K562 (cell line): ENCODE measurements at regions not wholly inside any gene's neighbourhood (a gene's known extent, or its start where the extent isn't known, plus 50 kb on each side); places are given as distances from the start of the nearest gene placed in this dataset.

Experiments used
- ATAC-seq: fragments of 200-7000 bp; cut with Tn5 transposase; 3 replicates; pipeline ENCODE4 v1.9.1; 2020; ENCODE audit warnings: moderate library complexity
- BruUV-seq: library from RNA; stranded (reverse); fragments of 400-500 nt; replicated peaks from 2 replicates; lab custom pipeline; 2021; lab: Mats Ljungman, UMichigan
- CTCF ChIA-PET: fragments of 300-600 bp; formaldehyde crosslinking; extraction: SDS; loops from one replicate; lab custom pipeline; 2021; ENCODE audit warnings: low intra/inter-chr PET ratio; lab: Yijun Ruan, JAX
- POLR2A ChIA-PET: fragments of 300-600, 350-650 bp; sonication (Branson Sonifier 250); formaldehyde crosslinking; extraction: SDS; loops from one replicate; lab custom pipeline; 2021; ENCODE audit warnings: antibody characterized with exemption, inconsistent platforms; lab: Yijun Ruan, JAX
- DNase-seq, 4 experiments: peaks; one replicate each; pipeline versions ENCODE4 v3.0.0 to v3.0.0-alpha.2; 2011 to 2018; ENCODE audit warnings: low spot score in 3 of 4, mixed read lengths in 3 of 4; ENCODE audit errors: extremely low read depth in 1 of 4
- FAIRE-seq: peaks from 2 replicates; lab custom pipeline; 2011; peaks lifted over from hg19 to GRCh38; lab: Jason Lieb, UNC
- H2AFZ ChIP-seq: 2 replicates; pipeline ENCODE4 v1.6.0; 2011; ENCODE audit warnings: low read depth, low read length, control low read depth, inconsistent platforms
- H3K27ac ChIP-seq: fragments of 200-600 bp; 3 replicates; pipeline ENCODE4 v1.8.0; 2011; ENCODE audit warnings: low read depth, mild to moderate bottlenecking, control low read depth, inconsistent platforms, low read length, moderate library complexity, mixed read lengths; ENCODE audit errors: extremely low read depth
- H3K27me3 ChIP-seq, 2 experiments: fragments of 300-600 bp in 1 of 2; 2 replicates in 1 of 2; 3 replicates in 1 of 2; pipeline versions ENCODE4 v1.6.0 to v1.8.0; 2011; ENCODE audit warnings: inconsistent platforms in 2 of 2, low read length in 2 of 2, mild to moderate bottlenecking in 1 of 2, mixed read lengths in 1 of 2, moderate library complexity in 1 of 2; ENCODE audit not compliant: control insufficient read depth in 2 of 2, insufficient read depth in 2 of 2
- H3K36me3 ChIP-seq: fragments of 300-600 bp; 3 replicates; pipeline ENCODE4 v1.8.0; 2011; ENCODE audit warnings: mild to moderate bottlenecking, low read length, inconsistent platforms; ENCODE audit not compliant: control insufficient read depth, insufficient read depth
- H3K4me1 ChIP-seq, 2 experiments: fragments of 200-600 bp in 1 of 2; replicated peaks in 1 of 2; 2 replicates in 1 of 2; 3 replicates in 1 of 2; pipeline versions ENCODE4 v1.5.1 to v1.8.0; 2011; ENCODE audit warnings: inconsistent platforms in 2 of 2, low read length in 2 of 2, mild to moderate bottlenecking in 1 of 2, mixed read lengths in 1 of 2, moderate library complexity in 1 of 2; ENCODE audit not compliant: control insufficient read depth in 2 of 2, insufficient read depth in 2 of 2
- H3K4me2 ChIP-seq: 2 replicates; pipeline ENCODE4 v1.6.1; 2011; ENCODE audit warnings: low read length, control low read depth, inconsistent platforms, mixed read lengths; ENCODE audit not compliant: insufficient read depth
- H3K4me3 ChIP-seq: fragments of 200-600 bp; sonication (generic), shearing (Covaris generic); 2 replicates; pipeline ENCODE4 v1.5.1; 2016; ENCODE audit warnings: control low read depth, inconsistent platforms
- H3K79me2 ChIP-seq: fragments of 200-600 bp; 3 replicates; pipeline ENCODE4 v1.8.0; 2011; ENCODE audit warnings: low read length, inconsistent platforms; ENCODE audit not compliant: control insufficient read depth, insufficient read depth
- H3K9ac ChIP-seq, 2 experiments: 2 replicates each; pipeline versions ENCODE4 v1.6.0 to v1.6.1; 2011; ENCODE audit warnings: low read depth in 2 of 2, low read length in 2 of 2, control low read depth in 1 of 2, inconsistent platforms in 1 of 2, mild to moderate bottlenecking in 1 of 2, mixed read lengths in 1 of 2; ENCODE audit not compliant: insufficient read depth in 1 of 2
- H3K9me1 ChIP-seq: one replicate; pipeline ENCODE4 v1.6.0; 2011; ENCODE audit warnings: inconsistent platforms, mild to moderate bottlenecking, low read length, moderate library complexity; ENCODE audit not compliant: control insufficient read depth, insufficient read depth
- H3K9me3 ChIP-seq: replicated peaks from 2 replicates; pipeline ENCODE4 v1.5.1; 2011; ENCODE audit warnings: low read depth, low read length, inconsistent platforms; ENCODE audit not compliant: control insufficient read depth, insufficient read depth
- H4K20me1 ChIP-seq: replicated peaks from 2 replicates; pipeline ENCODE4 v1.6.1; 2011; ENCODE audit warnings: low read length, inconsistent platforms, mixed read lengths; ENCODE audit not compliant: control insufficient read depth, insufficient read depth
- BHLHE40 ChIP-seq: IDR thresholded peaks from 2 replicates; pipeline ENCODE4 v1.6.1; 2011; ENCODE audit warnings: low read length, improper control_type of control experiment
- HNRNPK ChIP-seq: fragments of 200-400 bp; formaldehyde crosslinking; IDR thresholded peaks from one replicate; pipeline ENCODE4 v1.6.1; 2018; ENCODE audit warnings: mild to moderate bottlenecking, low read depth, low read length; ENCODE audit not compliant: poor library complexity, severe bottlenecking
- LARP7 ChIP-seq: fragments of 450-650 bp; IDR thresholded peaks from 2 replicates; pipeline ENCODE4 v1.6.1; 2016
- MAFG ChIP-seq: fragments of 450-650 bp; conservative IDR thresholded peaks from 2 replicates; pipeline ENCODE4 v1.6.1; 2016; ENCODE audit warnings: missing genetic modification characterization, missing compliant biosample characterization
- NFXL1 ChIP-seq: fragments of 450-650 bp; formaldehyde crosslinking; IDR thresholded peaks from 2 replicates; pipeline ENCODE4 v1.4.0; 2021; ENCODE audit warnings: mild to moderate bottlenecking
- PCBP2 ChIP-seq: fragments of 200-400 bp; formaldehyde crosslinking; IDR thresholded peaks from 2 replicates; pipeline ENCODE4 v1.6.1; 2018; ENCODE audit warnings: low read length, low read depth, mild to moderate bottlenecking, moderate library complexity; ENCODE audit not compliant: poor library complexity, severe bottlenecking
- ZZZ3 ChIP-seq: fragments of 450-650 bp; IDR thresholded peaks from 2 replicates; pipeline ENCODE4 v1.6.1; 2016; ENCODE audit warnings: antibody characterized with exemption, mild to moderate bottlenecking, moderate library complexity
- WGBS: fragments of 100-300 bp; shearing (Covaris generic); methylation state at CpG from one replicate; pipeline ENCODE4 v1.1.6; 2016; ENCODE audit warnings: low coverage, mixed read lengths; ENCODE audit not compliant: insufficient coverage; ENCODE audit errors: missing lambda C conversion rate; 5-methylcytosine and 5-hydroxymethylcytosine counted together
- in situ Hi-C: fragments of 300-500 bp; cut with MboI; formaldehyde crosslinking; loops from 4 replicates; pipeline ENCODE4 v1.15.0; 2018; ENCODE audit warnings: inconsistent platforms, mixed read lengths
- intact Hi-C: fragments of 100-400 bp; cut with micrococcal nuclease; formaldehyde crosslinking; loops from 2 replicates; pipeline ENCODE4 v1.14.2; 2022
- TF ChIP-seq, protein P1 (sequence below), 2 experiments: fragments of 450-650 bp; IDR thresholded peaks; 2 replicates each; pipeline ENCODE4 v1.6.1; 2016; ENCODE audit warnings: mild to moderate bottlenecking in 2 of 2, borderline replicate concordance in 1 of 2, low read depth in 1 of 2, moderate library complexity in 1 of 2
- TF ChIP-seq, protein P2 (sequence below): fragments of 250-450 bp; sonication (Bioruptor Pico); IDR thresholded peaks from 2 replicates; pipeline ENCODE4 v1.6.1; 2021; ENCODE audit warnings: mild to moderate bottlenecking
- TF ChIP-seq, protein P3 (sequence below): fragments of 450-650 bp; formaldehyde crosslinking; IDR thresholded peaks from 2 replicates; pipeline ENCODE4 v1.4.0; 2022; ENCODE audit warnings: missing genetic modification characterization

DNA sequence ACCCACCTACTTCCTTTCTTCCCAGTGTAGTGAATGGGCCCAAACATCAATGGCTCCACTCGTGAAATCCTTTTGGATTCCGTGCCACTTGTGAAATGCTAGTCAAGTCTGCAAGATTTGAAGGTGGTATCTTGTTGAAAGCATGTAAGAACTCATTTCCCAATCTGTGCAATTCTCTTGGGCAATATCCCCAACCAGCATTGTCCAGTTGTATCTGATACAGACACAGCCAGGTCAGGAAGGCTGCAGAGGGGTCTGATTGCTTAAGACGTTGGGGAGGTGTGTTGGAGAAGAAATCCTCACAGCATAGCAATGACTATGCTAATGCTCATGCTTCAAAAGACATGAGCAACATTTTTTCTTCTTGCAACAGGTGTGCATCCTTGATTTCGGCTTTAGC is 164.8 kb downstream of the VEGFC start:
- DNase-seq (no peak), FAIRE-seq (no peak), ATAC-seq (no peak)
- no peak overlapping the region for H3K9ac ChIP-seq
- no peaks in the 10 kb centered on the region for H3K36me3 ChIP-seq
- no TSS peak for BruUV-seq
- no peaks in the 10 kb centered on the region for H3K4me1 ChIP-seq
- H2AFZ ChIP-seq, result no peak overlapping the region
- H3K79me2 ChIP-seq, result no peaks in the 10 kb centered on the region
- H3K27me3 ChIP-seq, result no peaks in the 10 kb centered on the region
- no peak overlapping the region for H3K4me3 ChIP-seq
- no peak overlapping the region for H3K4me2 ChIP-seq
- ChIA-PET POLR2A (no interaction called here), CTCF (no interaction called here)
- intact Hi-C loops, result no loop called here
- no peaks in the 10 kb centered on the region for H3K9me1 ChIP-seq
- WGBS, result 0% methylated on average over 4 of the region's 4 CpGs
- H4K20me1 ChIP-seq, result no peaks in the 10 kb centered on the region
- H3K27ac ChIP-seq, result no peak overlapping the region
- in situ Hi-C loops, result no loop called here
- TF ChIP-seq, protein P1, sequence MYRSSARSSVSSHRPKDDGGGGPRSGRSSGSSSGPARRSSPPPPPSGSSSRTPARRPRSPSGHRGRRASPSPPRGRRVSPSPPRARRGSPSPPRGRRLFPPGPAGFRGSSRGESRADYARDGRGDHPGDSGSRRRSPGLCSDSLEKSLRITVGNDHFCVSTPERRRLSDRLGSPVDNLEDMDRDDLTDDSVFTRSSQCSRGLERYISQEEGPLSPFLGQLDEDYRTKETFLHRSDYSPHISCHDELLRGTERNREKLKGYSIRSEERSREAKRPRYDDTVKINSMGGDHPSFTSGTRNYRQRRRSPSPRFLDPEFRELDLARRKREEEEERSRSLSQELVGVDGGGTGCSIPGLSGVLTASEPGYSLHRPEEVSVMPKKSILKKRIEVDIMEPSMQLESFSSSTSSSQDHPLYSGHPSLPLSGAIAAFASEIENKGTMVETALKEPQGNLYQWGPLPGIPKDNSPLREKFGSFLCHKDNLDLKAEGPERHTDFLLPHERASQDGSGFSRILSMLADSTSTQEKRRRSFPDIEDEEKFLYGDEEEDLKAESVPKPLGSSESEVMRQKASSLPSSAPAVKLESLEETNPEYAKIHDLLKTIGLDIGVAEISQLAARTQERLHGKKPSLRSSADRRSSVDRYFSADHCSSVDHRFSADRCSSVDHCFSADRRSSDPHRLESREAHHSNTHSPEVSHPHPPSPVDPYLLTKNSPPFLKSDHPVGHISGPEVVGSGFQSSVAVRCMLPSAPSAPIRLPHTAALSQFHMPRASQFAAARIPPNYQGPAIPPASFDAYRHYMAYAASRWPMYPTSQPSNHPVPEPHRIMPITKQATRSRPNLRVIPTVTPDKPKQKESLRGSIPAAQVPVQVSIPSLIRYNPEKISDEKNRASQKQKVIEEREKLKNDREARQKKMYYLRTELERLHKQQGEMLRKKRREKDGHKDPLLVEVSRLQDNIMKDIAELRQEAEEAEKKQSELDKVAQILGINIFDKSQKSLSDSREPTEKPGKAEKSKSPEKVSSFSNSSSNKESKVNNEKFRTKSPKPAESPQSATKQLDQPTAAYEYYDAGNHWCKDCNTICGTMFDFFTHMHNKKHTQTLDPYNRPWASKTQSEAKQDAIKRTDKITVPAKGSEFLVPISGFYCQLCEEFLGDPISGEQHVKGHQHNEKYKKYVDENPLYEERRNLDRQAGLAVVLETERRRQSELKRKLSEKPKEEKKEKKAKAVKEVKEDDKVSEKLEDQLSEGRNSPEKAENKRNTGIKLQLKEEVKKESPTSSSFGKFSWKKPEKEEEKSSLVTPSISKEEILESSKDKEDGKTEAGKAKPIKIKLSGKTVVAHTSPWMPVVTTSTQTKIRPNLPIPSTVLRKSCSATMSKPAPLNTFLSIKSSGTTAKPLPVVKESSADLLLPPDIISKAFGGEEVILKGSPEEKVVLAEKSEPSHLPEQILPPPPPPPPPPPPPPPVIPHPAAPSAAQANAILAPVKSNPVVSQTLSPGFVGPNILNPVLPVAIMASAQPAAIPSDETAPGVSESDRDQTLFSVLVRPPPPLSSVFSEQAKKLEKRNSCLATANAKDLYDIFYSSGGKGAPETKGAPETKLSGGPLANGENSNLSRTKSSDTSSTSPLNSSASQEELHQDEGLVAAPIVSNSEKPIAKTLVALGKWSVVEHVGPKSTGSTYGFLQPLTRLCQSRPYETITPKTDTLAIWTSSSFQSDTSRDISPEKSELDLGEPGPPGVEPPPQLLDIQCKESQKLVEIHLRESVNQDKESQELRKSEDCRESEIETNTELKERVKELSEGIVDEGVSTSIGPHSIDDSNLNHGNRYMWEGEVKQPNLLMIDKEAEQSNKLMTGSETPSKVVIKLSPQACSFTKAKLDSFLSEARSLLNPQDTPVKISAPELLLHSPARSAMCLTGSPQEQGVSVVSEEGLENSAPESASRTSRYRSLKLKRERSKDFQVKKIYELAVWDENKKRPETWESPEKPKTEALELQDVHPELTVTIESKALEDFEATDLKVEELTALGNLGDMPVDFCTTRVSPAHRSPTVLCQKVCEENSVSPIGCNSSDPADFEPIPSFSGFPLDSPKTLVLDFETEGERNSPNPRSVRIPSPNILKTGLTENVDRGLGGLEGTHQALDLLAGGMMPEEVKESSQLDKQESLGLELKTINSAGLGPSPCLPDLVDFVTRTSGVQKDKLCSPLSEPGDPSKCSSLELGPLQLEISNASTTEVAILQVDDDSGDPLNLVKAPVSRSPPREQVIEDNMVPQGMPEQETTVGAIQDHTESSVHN (IDR thresholded peaks at IDR 0.05; ENCODE audit: borderline replicate concordance in 1 of 2, low read depth in 1 of 2), result no peak
- TF ChIP-seq LARP7 (no peak), BHLHE40 (no peak), NFXL1 (CRISPR knock-in tag) (no peak), HNRNPK (no peak), PCBP2 (no peak), ZZZ3 (no peak), MAFG (tag) (no peak)
- TF ChIP-seq, protein P2, sequence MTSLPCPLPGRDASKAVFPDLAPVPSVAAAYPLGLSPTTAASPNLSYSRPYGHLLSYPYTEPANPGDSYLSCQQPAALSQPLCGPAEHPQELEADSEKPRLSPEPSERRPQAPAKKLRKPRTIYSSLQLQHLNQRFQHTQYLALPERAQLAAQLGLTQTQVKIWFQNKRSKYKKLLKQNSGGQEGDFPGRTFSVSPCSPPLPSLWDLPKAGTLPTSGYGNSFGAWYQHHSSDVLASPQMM (CRISPR knock-in tag), result no peak
- TF ChIP-seq, protein P3, sequence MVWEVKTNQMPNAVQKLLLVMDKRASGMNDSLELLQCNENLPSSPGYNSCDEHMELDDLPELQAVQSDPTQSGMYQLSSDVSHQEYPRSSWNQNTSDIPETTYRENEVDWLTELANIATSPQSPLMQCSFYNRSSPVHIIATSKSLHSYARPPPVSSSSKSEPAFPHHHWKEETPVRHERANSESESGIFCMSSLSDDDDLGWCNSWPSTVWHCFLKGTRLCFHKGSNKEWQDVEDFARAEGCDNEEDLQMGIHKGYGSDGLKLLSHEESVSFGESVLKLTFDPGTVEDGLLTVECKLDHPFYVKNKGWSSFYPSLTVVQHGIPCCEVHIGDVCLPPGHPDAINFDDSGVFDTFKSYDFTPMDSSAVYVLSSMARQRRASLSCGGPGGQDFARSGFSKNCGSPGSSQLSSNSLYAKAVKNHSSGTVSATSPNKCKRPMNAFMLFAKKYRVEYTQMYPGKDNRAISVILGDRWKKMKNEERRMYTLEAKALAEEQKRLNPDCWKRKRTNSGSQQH, result no peak
- H3K9me3 ChIP-seq, result peaks cover 3% of the 10 kb centered on the region; the same call in 1 of the 2 replicates
